ENCODE measurements at regions not wholly inside any gene's neighbourhood (a gene's known extent, or its start where the extent isn't known, plus 50 kb on each side); places are given as distances from the start of the nearest gene placed in this dataset.

- TF ChIP-seq CTCF (IDR thresholded peaks at IDR 0.05), result no peak
- TF ChIP-seq POLR2A (IDR thresholded peaks at IDR 0.05), result no peak
Observed at GRCh38 chr10:128466831-128467371, 340.7 kb upstream of the MKI67 start.

All from uterus (tissue), 2 donors.